SK-N-SH treated with all-trans-retinoic acid at 6 μM for 48 hours (cell line): ENCODE measurements at regions not wholly inside any gene's neighbourhood (a gene's known extent, or its start where the extent isn't known, plus 50 kb on each side); places are given as distances from the start of the nearest gene placed in this dataset.

Experiments used
- ATAC-seq: fragments of 200-7000 bp; cut with Tn5 transposase; 3 replicates; pipeline ENCODE4 v1.9.1; 2020; ENCODE audit warnings: mild to moderate bottlenecking, moderate library complexity
- ARNTL ChIP-seq: fragments of 450-650 bp; formaldehyde crosslinking; IDR thresholded peaks from 2 replicates; pipeline ENCODE4 v1.5.0; 2020; ENCODE audit warnings: low read depth, mild to moderate bottlenecking, moderate library complexity, borderline replicate concordance
- CREB5 ChIP-seq: fragments of 250-450 bp; sonication (Bioruptor Pico); IDR thresholded peaks from 2 replicates; pipeline ENCODE4 v1.5.1; 2020; ENCODE audit warnings: low read depth, mild to moderate bottlenecking, moderate library complexity
- CSDC2 ChIP-seq: fragments of 250-450 bp; sonication (Bioruptor Pico); IDR thresholded peaks from 2 replicates; pipeline ENCODE4 v1.5.0; 2020; ENCODE audit warnings: mild to moderate bottlenecking, moderate library complexity
- CSRNP3 ChIP-seq: fragments of 250-450 bp; sonication (Bioruptor Pico); IDR thresholded peaks from 2 replicates; pipeline ENCODE4 v1.5.1; 2021; ENCODE audit warnings: mild to moderate bottlenecking, moderate library complexity
- ESRRG ChIP-seq: fragments of 250-450 bp; sonication (Bioruptor Pico); IDR thresholded peaks from 2 replicates; pipeline ENCODE4 v1.6.1; 2021; ENCODE audit warnings: mild to moderate bottlenecking
- ISL1 ChIP-seq: fragments of 250-450 bp; sonication (Bioruptor Pico); IDR thresholded peaks from 2 replicates; pipeline ENCODE4 v2.1.2; 2022; ENCODE audit warnings: mild to moderate bottlenecking, moderate library complexity
- PATZ1 ChIP-seq: fragments of 250-450 bp; sonication (Bioruptor Pico); IDR thresholded peaks from 2 replicates; pipeline ENCODE4 v1.8.0; 2020; ENCODE audit warnings: mild to moderate bottlenecking, moderate library complexity, borderline replicate concordance
- POU6F1 ChIP-seq: fragments of 250-450 bp; sonication (Bioruptor Pico); IDR thresholded peaks from 2 replicates; pipeline ENCODE4 v1.8.0; 2021; ENCODE audit warnings: low read depth, mild to moderate bottlenecking, moderate library complexity, borderline replicate concordance
- PPARA ChIP-seq: fragments of 250-450 bp; sonication (Bioruptor Pico); IDR thresholded peaks from 2 replicates; pipeline ENCODE4 v1.5.0; 2020; ENCODE audit warnings: mild to moderate bottlenecking, borderline replicate concordance
- RARB ChIP-seq: fragments of 250-450 bp; sonication (Bioruptor Pico); IDR thresholded peaks from 2 replicates; pipeline ENCODE4 v1.8.0; 2021; ENCODE audit warnings: mild to moderate bottlenecking, moderate library complexity
- SNAI2 ChIP-seq: fragments of 250-450 bp; sonication (Bioruptor Pico); IDR thresholded peaks from 2 replicates; pipeline ENCODE4 v1.5.0; 2020; ENCODE audit warnings: mild to moderate bottlenecking, moderate library complexity
- TCF4 ChIP-seq: fragments of 250-450 bp; sonication (Bioruptor Pico); IDR thresholded peaks from 2 replicates; pipeline ENCODE4 v1.8.0; 2021; ENCODE audit warnings: mild to moderate bottlenecking, moderate library complexity, borderline replicate concordance
- TOX ChIP-seq: fragments of 250-450 bp; sonication (Bioruptor Pico); IDR thresholded peaks from 2 replicates; pipeline ENCODE4 v1.8.0; 2021; ENCODE audit warnings: mild to moderate bottlenecking, moderate library complexity, borderline replicate concordance
- TSHZ2 ChIP-seq: fragments of 250-450 bp; sonication (Bioruptor Pico); IDR thresholded peaks from 2 replicates; pipeline ENCODE4 v1.5.0; 2020; ENCODE audit warnings: mild to moderate bottlenecking, moderate library complexity
- ZC3H10 ChIP-seq: fragments of 250-450 bp; sonication (Bioruptor Pico); IDR thresholded peaks from 2 replicates; pipeline ENCODE4 v1.5.1; 2021; ENCODE audit warnings: mild to moderate bottlenecking, moderate library complexity
- ZFP3 ChIP-seq: fragments of 250-450 bp; sonication (Bioruptor Pico); IDR thresholded peaks from 2 replicates; pipeline ENCODE4 v1.5.0; 2020; ENCODE audit warnings: mild to moderate bottlenecking, moderate library complexity
- ZFP30 ChIP-seq: fragments of 450-650 bp; formaldehyde crosslinking; IDR thresholded peaks from 2 replicates; pipeline ENCODE4 v1.5.0; 2022; ENCODE audit warnings: mild to moderate bottlenecking, moderate library complexity
- ZNF565 ChIP-seq: fragments of 450-650 bp; formaldehyde crosslinking; conservative IDR thresholded peaks from 2 replicates; pipeline ENCODE4 v1.5.0; 2020; ENCODE audit warnings: low read depth, mild to moderate bottlenecking, moderate library complexity
- ZNF70 ChIP-seq: fragments of 450-650 bp; formaldehyde crosslinking; IDR thresholded peaks from 2 replicates; pipeline ENCODE4 v1.5.0; 2020; ENCODE audit warnings: mild to moderate bottlenecking, moderate library complexity
- ZNF8 ChIP-seq: fragments of 450-650 bp; formaldehyde crosslinking; IDR thresholded peaks from 2 replicates; pipeline ENCODE4 v1.5.0; 2020; ENCODE audit warnings: mild to moderate bottlenecking, moderate library complexity

- TF ChIP-seq SNAI2 (no peak), CREB5 (no peak), PATZ1 (CRISPR knock-in tag) (no peak), ZNF70 (no peak), ESRRG (CRISPR knock-in tag) (no peak), ZNF8 (CRISPR knock-in tag) (no peak)
- no peak for ATAC-seq
Measured at GRCh38 chr4:60590116-60590515, 610.0 kb upstream of the ADGRL3 start.

- TF ChIP-seq POU6F1 (CRISPR knock-in tag) (no peak), ESRRG (CRISPR knock-in tag) (no peak), ZFP3 (CRISPR knock-in tag) (no peak), ZNF70 (no peak), TCF4 (CRISPR knock-in tag) (no peak), PATZ1 (CRISPR knock-in tag) (no peak), CSRNP3 (CRISPR knock-in tag) (no peak), SNAI2 (no peak), TOX (CRISPR knock-in tag) (no peak), ISL1 (CRISPR knock-in tag) (no peak; the same call in 1 of the 2 replicates), CREB5 (no peak), ZFP30 (CRISPR knock-in tag) (no peak)
- ATAC-seq: peak; percentile 85
Measured at GRCh38 chr4:60605646-60606354, 594.3 kb upstream of the ADGRL3 start.

- no peak for ATAC-seq
- TF ChIP-seq ZC3H10 (CRISPR knock-in tag) (no peak), CSDC2 (CRISPR knock-in tag) (no peak), ZNF70 (no peak), RARB (no peak), ARNTL (CRISPR knock-in tag) (no peak), TOX (CRISPR knock-in tag) (no peak), ZNF565 (CRISPR knock-in tag) (no peak), PPARA (CRISPR knock-in tag) (no peak), ISL1 (CRISPR knock-in tag) (no peak), PATZ1 (CRISPR knock-in tag) (no peak), TSHZ2 (CRISPR knock-in tag) (no peak)
Measured at GRCh38 chr4:60611762-60612496, 588.2 kb upstream of the ADGRL3 start.
